ENCODE measurements at regions not wholly inside any gene's neighbourhood (a gene's known extent, or its start where the extent isn't known, plus 50 kb on each side); places are given as distances from the start of the nearest gene placed in this dataset.

GRCh38 chr21:25368531-25368930 lies 238.8 kb downstream of the MRPL39 start:
- Histone ChIP-seq H3K4me1 (peaks cover 0 to 3% (median 0%) of the 10 kb centered on the region in 3 donors), H3K36me3 (no peaks in the 10 kb centered on the region), H3K9me3 (no peaks in the 10 kb centered on the region), H3K27ac (no peak overlapping the region), H3K4me3 (no peak overlapping the region), H3K27me3 (no peaks in the 10 kb centered on the region)
- no peak for ATAC-seq
- no peak for TF ChIP-seq POLR2A (IDR thresholded peaks at IDR 0.05)
- 70 to 81% methylated on average over 4 to 7 of the region's 7 CpGs for WGBS, 2 donors (ENCODE audit: low coverage in 1 of 2)

- H3K27ac ChIP-seq, result no peak overlapping the region
- WGBS, 2 donors (ENCODE audit: low coverage in 1 of 2), result 33 to 46% methylated on average over 1 of the region's 1 CpG
- no peaks in the 10 kb centered on the region for H3K27me3 ChIP-seq
- no peak overlapping the region for H3K4me3 ChIP-seq
- no peaks in the 10 kb centered on the region for H3K36me3 ChIP-seq
- H3K4me1 ChIP-seq, result peaks cover 0 to 3% (median 0%) of the 10 kb centered on the region in 3 donors
- H3K9me3 ChIP-seq, result no peaks in the 10 kb centered on the region
- ATAC-seq, result no peak
- TF ChIP-seq CTCF (IDR thresholded peaks at IDR 0.05) (no peak), POLR2AphosphoS5 (IDR thresholded peaks at IDR 0.05) (no peak), POLR2A (IDR thresholded peaks at IDR 0.05) (no peak), EP300 (IDR thresholded peaks at IDR 0.05) (no peak)
Measured at GRCh38 chr21:25366116-25366515, 241.2 kb downstream of the MRPL39 start.

- Histone ChIP-seq H3K27ac (no peak overlapping the region), H3K27me3 (no peaks in the 10 kb centered on the region), H3K4me1 (no peaks in the 10 kb centered on the region), H3K9me3 (no peaks in the 10 kb centered on the region), H3K4me3 (no peak overlapping the region), H3K36me3 (no peaks in the 10 kb centered on the region)
- 73 to 87% methylated on average over 5 to 7 of the region's 15 CpGs for WGBS, 2 donors (ENCODE audit: low coverage in 1 of 2)
- no peak for ATAC-seq
- no peak for TF ChIP-seq POLR2A (IDR thresholded peaks at IDR 0.05)
- TF ChIP-seq EP300 (IDR thresholded peaks at IDR 0.05), result no peak
- no peak for TF ChIP-seq POLR2AphosphoS5 (IDR thresholded peaks at IDR 0.05)
- TF ChIP-seq CTCF (IDR thresholded peaks at IDR 0.05), result no peak
Measured at GRCh38 chr21:25362375-25363267, 244.7 kb downstream of the MRPL39 start.

GRCh38 chr21:25361765-25362164 lies 245.5 kb downstream of the MRPL39 start:
- 93 to 95% methylated on average over 8 to 12 of the region's 28 CpGs for WGBS, 2 donors (ENCODE audit: low coverage in 1 of 2)
- ATAC-seq, result no peak
- Histone ChIP-seq H3K27ac (no peak overlapping the region), H3K27me3 (no peaks in the 10 kb centered on the region), H3K36me3 (no peaks in the 10 kb centered on the region), H3K4me1 (no peaks in the 10 kb centered on the region), H3K9me3 (no peaks in the 10 kb centered on the region), H3K4me3 (no peak overlapping the region)
- TF ChIP-seq POLR2A (IDR thresholded peaks at IDR 0.05) (no peak), CTCF (IDR thresholded peaks at IDR 0.05) (no peak), EP300 (IDR thresholded peaks at IDR 0.05) (no peak), POLR2AphosphoS5 (IDR thresholded peaks at IDR 0.05) (no peak)

GRCh38 chr21:25361097-25361496 lies 246.2 kb downstream of the MRPL39 start:
- 33 to 50% methylated on average over 1 of the region's 1 CpG for WGBS, 2 donors (ENCODE audit: low coverage in 1 of 2)
- no peaks in the 10 kb centered on the region for H3K36me3 ChIP-seq
- H3K9me3 ChIP-seq, result no peaks in the 10 kb centered on the region
- no peaks in the 10 kb centered on the region for H3K4me1 ChIP-seq
- H3K4me3 ChIP-seq, result no peak overlapping the region
- H3K27ac ChIP-seq, result no peak overlapping the region
- no peak for ATAC-seq
- H3K27me3 ChIP-seq, result no peaks in the 10 kb centered on the region
- no peak for TF ChIP-seq EP300 (IDR thresholded peaks at IDR 0.05)
- no peak for TF ChIP-seq POLR2A (IDR thresholded peaks at IDR 0.05)
- no peak for TF ChIP-seq CTCF (IDR thresholded peaks at IDR 0.05)
- TF ChIP-seq POLR2AphosphoS5 (IDR thresholded peaks at IDR 0.05), result no peak
